GM13976 (cell line): ENCODE measurements at regions not wholly inside any gene's neighbourhood (a gene's known extent, or its start where the extent isn't known, plus 50 kb on each side); places are given as distances from the start of the nearest gene placed in this dataset.

Experiments used
- DNase-seq: peaks from one replicate; pipeline ENCODE4 v3.0.0; 2012; ENCODE audit warnings: low spot score
- in situ Hi-C: fragments of 300-500 bp; cut with MboI; formaldehyde crosslinking; loops from one replicate; pipeline ENCODE4 v1.12.0; 2022; ENCODE audit warnings: low sequenced_read_pairs, mixed read lengths, inconsistent platforms; ENCODE audit not compliant: unreplicated experiment
- TF ChIP-seq, protein P1 (sequence below): IDR thresholded peaks from 2 replicates; pipeline ENCODE4 v1.5.1; 2012; ENCODE audit warnings: borderline replicate concordance, mild to moderate bottlenecking; ENCODE audit not compliant: insufficient read depth; ENCODE audit errors: extremely low read depth, missing control alignments, control extremely low read depth

DNA sequence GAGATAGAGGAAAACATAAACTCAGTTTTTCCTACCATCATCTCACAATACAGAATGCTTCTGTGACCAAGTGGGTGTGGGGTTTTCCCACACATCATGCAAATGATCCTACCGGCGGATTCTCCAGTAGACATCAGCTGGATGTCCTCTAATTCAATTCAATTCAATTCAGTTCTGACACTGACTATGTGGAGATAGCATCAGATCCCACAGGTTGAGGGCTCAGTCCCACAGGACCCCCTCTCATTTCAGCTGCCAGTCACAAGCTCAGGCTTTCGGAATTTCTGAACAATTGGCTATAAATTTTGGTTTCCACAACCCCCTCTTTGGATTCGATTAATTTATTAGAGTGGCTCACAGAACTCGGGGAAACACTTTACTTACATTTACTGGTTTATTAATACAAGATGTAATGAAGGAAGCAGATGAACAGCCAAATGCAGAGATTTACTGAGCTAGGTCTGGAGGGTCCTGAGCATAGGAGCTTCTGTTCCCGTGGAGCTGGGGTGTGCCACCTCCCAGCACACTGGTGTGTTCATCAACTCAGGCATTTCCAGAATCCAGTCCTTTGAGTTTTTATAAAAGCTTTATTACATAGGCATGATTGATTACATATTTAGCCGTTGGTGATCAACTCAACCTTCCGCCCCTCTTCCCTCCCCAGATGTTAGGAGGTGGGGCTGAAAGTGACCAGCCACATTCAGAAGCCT is 350.1 kb downstream of the MYCN start:
- in situ Hi-C loops, result no loop called here
- no peak for DNase-seq
- TF ChIP-seq, protein P1, sequence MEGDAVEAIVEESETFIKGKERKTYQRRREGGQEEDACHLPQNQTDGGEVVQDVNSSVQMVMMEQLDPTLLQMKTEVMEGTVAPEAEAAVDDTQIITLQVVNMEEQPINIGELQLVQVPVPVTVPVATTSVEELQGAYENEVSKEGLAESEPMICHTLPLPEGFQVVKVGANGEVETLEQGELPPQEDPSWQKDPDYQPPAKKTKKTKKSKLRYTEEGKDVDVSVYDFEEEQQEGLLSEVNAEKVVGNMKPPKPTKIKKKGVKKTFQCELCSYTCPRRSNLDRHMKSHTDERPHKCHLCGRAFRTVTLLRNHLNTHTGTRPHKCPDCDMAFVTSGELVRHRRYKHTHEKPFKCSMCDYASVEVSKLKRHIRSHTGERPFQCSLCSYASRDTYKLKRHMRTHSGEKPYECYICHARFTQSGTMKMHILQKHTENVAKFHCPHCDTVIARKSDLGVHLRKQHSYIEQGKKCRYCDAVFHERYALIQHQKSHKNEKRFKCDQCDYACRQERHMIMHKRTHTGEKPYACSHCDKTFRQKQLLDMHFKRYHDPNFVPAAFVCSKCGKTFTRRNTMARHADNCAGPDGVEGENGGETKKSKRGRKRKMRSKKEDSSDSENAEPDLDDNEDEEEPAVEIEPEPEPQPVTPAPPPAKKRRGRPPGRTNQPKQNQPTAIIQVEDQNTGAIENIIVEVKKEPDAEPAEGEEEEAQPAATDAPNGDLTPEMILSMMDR, result no peak

DNA sequence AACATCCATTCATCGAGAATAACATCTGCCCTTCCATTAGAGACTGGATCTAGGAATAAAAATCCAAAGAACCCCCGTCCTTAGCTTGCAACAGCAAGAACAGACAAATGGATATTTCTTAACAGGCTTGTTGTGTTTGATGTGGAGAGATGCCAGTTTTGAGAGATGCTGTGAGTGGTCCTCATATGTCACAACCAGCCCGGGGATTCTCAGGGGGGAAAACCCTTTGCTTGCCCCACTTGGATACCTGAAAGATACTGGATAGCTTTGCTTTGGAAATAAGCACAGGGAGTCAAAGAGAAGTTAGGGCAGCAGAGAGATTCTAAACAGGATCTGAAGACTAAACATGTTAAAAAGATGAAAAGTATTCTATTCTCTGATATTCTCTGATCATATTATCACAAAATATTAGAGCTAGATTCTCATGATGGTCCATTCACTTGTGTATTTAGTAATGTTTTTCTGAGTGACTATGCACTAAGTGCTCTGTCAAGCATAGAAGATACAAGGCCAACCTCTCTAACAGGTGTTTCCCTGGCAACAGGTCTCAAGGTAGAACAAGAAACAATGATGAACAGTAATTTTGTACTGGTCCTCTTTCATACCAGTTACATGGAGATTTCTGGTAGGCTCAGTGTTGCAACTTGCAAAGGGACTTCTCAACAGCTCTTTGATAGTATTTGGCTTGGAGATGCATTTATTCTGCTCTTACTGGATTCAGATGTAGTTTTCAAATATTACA is 348.2 kb downstream of the MYCN start:
- TF ChIP-seq, protein P1, result no peak
- in situ Hi-C loops, result no loop called here

DNA sequence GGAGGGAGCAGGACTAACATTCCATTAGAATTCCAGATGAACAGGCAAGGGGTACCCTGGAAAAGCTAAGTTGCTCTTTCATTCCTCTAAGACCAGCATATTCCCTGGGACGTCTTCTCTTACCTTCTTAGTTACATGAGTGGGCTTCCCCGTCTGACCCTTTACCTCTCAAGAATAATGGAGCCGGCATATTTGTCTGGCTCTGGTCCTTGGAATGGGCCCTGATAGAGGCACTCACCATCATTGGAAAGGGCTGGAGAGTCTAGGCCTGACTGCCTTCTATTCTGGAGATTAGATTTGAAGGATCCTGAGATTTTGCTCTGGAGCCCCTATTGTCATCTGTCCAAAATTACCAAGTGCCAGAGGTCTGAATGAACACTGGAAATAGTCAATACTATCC is 347.5 kb downstream of the MYCN start:
- in situ Hi-C loops, result no loop called here
- DNase-seq, result no peak

More for the DNA sequence above, 348.2 kb downstream of the MYCN start:
- DNase-seq, result no peak

DNA sequence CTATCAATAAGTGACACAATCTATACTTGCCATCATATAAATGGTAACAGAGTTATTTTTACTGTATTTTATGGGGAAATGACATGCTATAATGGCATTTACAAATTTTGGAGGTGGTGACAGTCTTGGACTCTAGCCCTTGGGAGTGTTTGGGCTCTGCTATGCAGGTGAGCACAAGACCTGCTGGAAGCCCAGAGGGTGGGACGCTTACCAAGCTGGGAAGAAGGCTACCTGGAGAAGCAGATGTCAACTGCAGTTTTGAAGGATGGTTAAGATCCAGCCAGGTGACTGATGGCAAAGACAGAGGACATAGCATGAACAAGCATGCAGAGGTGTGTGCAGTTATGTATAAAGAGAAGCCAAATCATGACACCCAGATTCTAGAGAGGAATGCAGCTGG is 346.9 kb downstream of the MYCN start:
- in situ Hi-C loops, result no loop called here
- DNase-seq, result no peak
- TF ChIP-seq, protein P1, result no peak

More for the DNA sequence above, 347.5 kb downstream of the MYCN start:
- TF ChIP-seq, protein P1, result no peak

DNA sequence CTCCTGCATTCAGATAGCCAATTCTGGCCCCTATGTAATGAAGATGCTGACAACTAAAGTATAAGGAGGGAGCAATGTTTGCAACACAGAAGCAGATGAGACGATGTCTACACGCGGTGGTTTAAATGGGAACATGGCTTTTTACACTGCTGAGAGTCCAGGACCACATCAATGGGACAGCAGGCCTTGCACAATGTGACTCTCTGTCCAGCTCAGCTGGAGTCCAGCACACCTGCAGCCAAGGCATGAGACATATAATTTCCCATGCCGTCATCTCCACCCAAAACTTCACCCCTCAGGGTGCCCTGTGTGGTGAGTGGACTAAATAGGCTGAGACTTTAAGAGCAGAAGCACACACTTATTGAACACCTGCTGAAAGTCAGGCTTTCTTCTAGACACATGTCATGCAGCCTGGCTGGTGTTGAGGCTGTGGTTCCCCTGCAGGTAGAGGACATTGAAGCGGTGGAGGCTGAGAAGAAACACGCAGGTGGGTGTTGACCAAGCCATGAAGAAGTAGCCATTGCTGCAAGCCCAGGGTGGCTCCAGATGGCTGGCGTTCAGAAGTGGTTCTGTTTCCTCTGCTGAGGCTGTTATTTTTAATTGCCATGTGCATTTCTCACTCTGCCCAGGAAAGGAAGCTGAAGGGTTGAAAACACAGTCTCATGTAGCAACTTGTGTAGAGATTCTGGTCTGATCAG is 345.6 kb downstream of the MYCN start:
- no peak for DNase-seq
- TF ChIP-seq, protein P1, result no peak
- in situ Hi-C loops, result no loop called here

DNA sequence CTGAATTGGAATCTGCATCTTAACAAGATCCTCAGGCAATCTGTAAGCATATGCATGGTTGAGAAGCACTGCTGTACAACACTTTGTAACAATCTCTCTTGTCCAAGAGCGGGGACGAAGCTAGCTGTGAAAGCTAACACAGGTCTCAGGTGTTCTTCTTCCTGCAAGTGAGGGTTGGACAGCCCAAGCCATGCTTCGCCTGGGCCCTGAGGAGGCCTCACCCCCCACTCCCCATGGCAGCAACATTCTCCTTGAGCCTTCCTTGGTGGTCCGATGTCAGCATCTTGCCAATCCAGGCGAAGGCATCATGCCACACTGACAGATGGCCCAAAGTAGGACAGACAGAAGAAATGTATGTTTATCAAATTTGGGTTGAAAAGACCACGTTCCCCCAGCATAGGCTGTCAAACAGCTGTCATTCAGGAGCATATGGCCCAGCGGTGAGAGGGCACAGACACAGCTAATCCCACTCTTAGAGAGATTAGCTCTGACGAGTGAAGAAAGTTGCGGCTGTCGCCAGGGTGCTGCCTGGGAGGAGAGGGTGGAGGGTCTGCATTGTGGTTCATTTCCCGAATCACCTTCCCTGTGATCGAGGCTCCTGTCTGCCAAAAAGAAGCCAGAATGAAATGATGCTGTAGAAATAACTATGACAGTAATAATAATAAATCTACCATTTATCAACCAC is 344.7 kb downstream of the MYCN start:
- no peak for DNase-seq
- in situ Hi-C loops, result no loop called here

More for the DNA sequence above, 344.7 kb downstream of the MYCN start:
- TF ChIP-seq, protein P1, result no peak
